SK-N-SH (cell line): ENCODE measurements at regions not wholly inside any gene's neighbourhood (a gene's known extent, or its start where the extent isn't known, plus 50 kb on each side); places are given as distances from the start of the nearest gene placed in this dataset.

ENCODE experiments used
- CTCF ChIP-seq: fragments of 200-600 bp; sonication (generic); IDR thresholded peaks from 2 replicates; pipeline ENCODE4 v1.6.1; 2017; ENCODE audit warnings: antibody characterized with exemption, mild to moderate bottlenecking, moderate library complexity
- EZH2phosphoT487 ChIP-seq: fragments of 200-600 bp; sonication (generic); IDR thresholded peaks from 2 replicates; pipeline ENCODE4 v1.6.1; 2017; ENCODE audit warnings: low read depth, mixed run types, mild to moderate bottlenecking, antibody characterized with exemption, moderate library complexity, borderline replicate concordance
- FOXM1 ChIP-seq: IDR thresholded peaks from 2 replicates; pipeline ENCODE4 v1.4.0; 2012; ENCODE audit warnings: low read depth, mild to moderate bottlenecking
- GABPA ChIP-seq: IDR thresholded peaks from 2 replicates; pipeline ENCODE4 v1.4.0; 2012; ENCODE audit warnings: low read depth, mild to moderate bottlenecking
- MAX ChIP-seq: IDR thresholded peaks from 2 replicates; pipeline ENCODE4 v1.4.0; 2012; ENCODE audit warnings: low read depth
- MXI1 ChIP-seq: IDR thresholded peaks from 2 replicates; pipeline ENCODE4 v1.6.1; 2012; ENCODE audit warnings: mild to moderate bottlenecking, low read depth, low read length, improper control_type of control experiment
- NRF1 ChIP-seq: IDR thresholded peaks from 2 replicates; pipeline ENCODE4 v1.6.1; 2012; ENCODE audit warnings: low read depth, mild to moderate bottlenecking, low read length
- POLR2AphosphoS5 ChIP-seq: IDR thresholded peaks from 2 replicates; pipeline ENCODE4 v1.6.1; 2012; ENCODE audit warnings: low read depth, low read length
- RFX5 ChIP-seq: IDR thresholded peaks from 2 replicates; pipeline ENCODE4 v1.6.1; 2012; ENCODE audit warnings: mild to moderate bottlenecking, improper control_type of control experiment, low read length
- TAF1 ChIP-seq: IDR thresholded peaks from 2 replicates; pipeline ENCODE4 v1.6.1; 2012; ENCODE audit warnings: low read depth, mild to moderate bottlenecking, low read length, moderate library complexity, borderline replicate concordance

- TF ChIP-seq NRF1 (no peak), CTCF (no peak), TAF1 (no peak), MAX (no peak), POLR2AphosphoS5 (no peak), EZH2phosphoT487 (no peak), GABPA (no peak), FOXM1 (no peak), RFX5 (no peak), MXI1 (no peak)
Measured at GRCh38 chr2:47632754-47633153, 62.0 kb upstream of the KCNK12 start.
